ENCODE measurements at regions not wholly inside any gene's neighbourhood (a gene's known extent, or its start where the extent isn't known, plus 50 kb on each side); places are given as distances from the start of the nearest gene placed in this dataset.

DNA sequence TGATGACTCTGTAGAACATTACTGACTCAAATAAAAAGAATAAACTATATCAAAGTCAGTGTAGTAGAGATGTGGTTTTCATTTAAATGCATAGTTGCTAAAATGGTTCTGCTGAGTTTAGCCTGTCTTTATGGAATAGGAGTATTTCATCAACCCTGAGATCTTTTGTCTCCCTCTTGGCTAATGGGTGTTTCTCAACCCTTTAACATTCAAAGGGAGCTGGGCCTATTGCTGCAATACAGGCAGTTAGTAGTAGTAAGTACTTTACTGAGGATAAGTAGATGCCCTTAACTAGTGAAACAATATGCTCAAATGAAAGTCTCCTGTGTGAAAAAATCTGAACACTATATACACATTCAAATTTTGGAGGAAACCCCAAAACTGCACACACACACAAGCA, 184.7 kb upstream of the TTC14 start:
- TF ChIP-seq, protein P1, sequence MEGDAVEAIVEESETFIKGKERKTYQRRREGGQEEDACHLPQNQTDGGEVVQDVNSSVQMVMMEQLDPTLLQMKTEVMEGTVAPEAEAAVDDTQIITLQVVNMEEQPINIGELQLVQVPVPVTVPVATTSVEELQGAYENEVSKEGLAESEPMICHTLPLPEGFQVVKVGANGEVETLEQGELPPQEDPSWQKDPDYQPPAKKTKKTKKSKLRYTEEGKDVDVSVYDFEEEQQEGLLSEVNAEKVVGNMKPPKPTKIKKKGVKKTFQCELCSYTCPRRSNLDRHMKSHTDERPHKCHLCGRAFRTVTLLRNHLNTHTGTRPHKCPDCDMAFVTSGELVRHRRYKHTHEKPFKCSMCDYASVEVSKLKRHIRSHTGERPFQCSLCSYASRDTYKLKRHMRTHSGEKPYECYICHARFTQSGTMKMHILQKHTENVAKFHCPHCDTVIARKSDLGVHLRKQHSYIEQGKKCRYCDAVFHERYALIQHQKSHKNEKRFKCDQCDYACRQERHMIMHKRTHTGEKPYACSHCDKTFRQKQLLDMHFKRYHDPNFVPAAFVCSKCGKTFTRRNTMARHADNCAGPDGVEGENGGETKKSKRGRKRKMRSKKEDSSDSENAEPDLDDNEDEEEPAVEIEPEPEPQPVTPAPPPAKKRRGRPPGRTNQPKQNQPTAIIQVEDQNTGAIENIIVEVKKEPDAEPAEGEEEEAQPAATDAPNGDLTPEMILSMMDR (conservative IDR thresholded peaks at IDR 0.05 in 1 of 2, IDR thresholded peaks at IDR 0.05 in 1 of 2; ENCODE audit: low read depth in 1 of 2, low read length in 2 of 2), result no peak
- no peak for TF ChIP-seq EZH2 (IDR thresholded peaks at IDR 0.05; ENCODE audit: low read length, missing control alignments)

Measured in fibroblast of lung (primary cell).